GM12875 (cell line): ENCODE measurements at regions not wholly inside any gene's neighbourhood (a gene's known extent, or its start where the extent isn't known, plus 50 kb on each side); places are given as distances from the start of the nearest gene placed in this dataset.

Experiments used
- H3K4me3 ChIP-seq: one replicate; pipeline ENCODE4 v1.5.1; 2011; ENCODE audit warnings: low read depth, low read length, control low read depth
- CTCF ChIP-seq: IDR thresholded peaks from 2 replicates; pipeline ENCODE4 v1.5.1; 2011; ENCODE audit warnings: low read depth, mild to moderate bottlenecking, control low read depth, inconsistent platforms, low read length, moderate library complexity, borderline replicate concordance; ENCODE audit not compliant: insufficient read depth

DNA sequence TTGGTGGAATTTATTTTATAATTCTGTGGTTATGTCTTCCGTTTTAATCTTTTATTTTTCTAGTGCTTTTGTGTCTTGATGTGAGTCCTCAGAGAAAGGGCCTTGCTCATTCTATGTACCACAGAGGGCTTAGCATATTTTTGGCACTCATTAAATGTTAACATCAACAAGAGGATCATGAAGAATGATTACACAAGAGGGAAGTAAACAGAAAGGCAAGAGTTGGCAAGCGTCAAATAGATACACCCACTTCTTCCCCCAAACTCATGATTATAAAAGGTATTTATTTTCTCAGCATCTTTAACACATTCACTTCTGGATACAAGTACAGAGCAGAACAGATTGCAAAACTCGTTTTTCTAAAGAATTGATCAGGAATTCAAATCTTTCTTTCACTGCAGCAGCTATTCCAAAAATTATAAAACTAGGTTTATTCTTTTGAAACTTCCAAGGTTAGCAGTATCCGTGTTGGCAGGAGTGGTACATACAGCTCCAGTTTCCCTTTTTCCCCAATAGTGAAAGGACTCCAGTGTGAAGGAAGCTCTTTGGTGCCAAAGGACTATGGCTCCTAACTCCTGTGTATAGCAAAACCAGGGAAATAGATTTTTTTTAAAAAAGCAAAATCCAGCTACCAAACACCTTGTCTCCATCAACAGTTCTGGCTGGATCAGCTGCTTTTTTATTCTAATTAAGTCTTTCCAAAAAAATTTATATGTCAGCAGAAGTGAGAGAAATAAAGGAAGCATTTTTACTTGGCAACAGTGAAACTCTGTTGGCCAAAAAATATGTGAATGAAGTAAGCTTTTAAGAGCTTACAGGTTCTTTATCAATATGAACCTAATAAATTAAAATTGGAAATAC lies 221.9 kb downstream of the ADGRG6 start:
- TF ChIP-seq CTCF = no peak
- no peak overlapping the region for H3K4me3 ChIP-seq

DNA sequence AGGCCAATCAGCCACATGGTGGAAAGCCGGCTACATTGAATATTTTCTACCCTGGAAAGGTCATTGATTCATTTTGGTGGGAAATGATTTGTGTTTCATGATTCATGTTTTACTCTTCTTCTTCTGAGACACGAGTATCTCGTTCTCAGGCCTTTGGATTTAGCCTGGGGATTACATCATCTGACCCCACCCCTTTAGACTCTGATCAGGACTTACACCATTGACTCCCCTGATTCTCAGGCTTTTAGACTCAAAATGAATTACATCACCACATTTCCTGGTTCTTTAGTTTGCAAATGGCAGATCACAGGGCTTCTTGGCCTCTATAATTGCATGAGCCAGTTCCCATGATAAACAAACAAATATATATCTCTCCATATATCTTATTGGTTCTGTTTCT lies 228.8 kb downstream of the ADGRG6 start:
- TF ChIP-seq CTCF = no peak
- H3K4me3 ChIP-seq = no peak overlapping the region

DNA sequence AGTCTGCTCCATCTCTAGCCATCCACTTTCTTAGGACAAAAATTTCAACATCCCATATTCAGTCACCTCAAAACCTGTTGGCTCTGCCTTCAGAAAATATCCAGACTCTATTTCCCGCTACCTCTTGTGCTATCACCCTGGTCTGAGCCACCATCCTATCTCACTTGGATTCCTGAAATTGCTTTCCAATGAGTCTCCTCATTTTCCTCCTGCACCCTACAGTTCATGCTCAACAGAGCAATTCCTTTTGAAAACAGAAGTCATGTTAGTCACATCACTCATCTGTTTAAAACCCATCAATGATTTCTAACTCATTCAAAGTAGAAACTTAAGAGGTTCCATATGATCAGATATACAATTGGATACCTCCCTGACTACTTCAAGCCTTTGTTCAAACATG lies 229.9 kb downstream of the ADGRG6 start:
- H3K4me3 ChIP-seq = no peak overlapping the region
- no peak for TF ChIP-seq CTCF

GRCh38 chr6:142534076-142534475 lies 232.3 kb downstream of the ADGRG6 start:
- no peak for TF ChIP-seq CTCF
- no peak overlapping the region for H3K4me3 ChIP-seq

DNA sequence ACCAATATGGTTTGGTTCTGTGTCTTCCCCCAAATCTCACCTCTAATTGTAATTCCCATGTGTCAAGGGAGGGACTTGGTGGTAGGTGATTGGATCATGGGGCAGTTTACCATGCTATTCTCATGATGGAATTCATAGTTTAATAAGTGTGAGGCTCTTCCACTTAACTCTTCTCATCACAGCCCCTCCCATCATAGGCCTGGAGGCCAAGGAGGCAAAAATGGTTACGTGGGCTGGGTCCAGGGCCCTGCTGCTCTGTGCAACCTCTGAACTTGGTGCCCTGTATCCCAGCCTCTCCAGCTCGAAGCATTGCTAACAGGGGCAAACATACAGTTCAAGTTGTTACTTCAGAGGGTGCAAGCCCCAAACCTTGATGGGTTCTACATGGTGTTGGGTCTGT lies 232.7 kb downstream of the ADGRG6 start:
- TF ChIP-seq CTCF = no peak

DNA sequence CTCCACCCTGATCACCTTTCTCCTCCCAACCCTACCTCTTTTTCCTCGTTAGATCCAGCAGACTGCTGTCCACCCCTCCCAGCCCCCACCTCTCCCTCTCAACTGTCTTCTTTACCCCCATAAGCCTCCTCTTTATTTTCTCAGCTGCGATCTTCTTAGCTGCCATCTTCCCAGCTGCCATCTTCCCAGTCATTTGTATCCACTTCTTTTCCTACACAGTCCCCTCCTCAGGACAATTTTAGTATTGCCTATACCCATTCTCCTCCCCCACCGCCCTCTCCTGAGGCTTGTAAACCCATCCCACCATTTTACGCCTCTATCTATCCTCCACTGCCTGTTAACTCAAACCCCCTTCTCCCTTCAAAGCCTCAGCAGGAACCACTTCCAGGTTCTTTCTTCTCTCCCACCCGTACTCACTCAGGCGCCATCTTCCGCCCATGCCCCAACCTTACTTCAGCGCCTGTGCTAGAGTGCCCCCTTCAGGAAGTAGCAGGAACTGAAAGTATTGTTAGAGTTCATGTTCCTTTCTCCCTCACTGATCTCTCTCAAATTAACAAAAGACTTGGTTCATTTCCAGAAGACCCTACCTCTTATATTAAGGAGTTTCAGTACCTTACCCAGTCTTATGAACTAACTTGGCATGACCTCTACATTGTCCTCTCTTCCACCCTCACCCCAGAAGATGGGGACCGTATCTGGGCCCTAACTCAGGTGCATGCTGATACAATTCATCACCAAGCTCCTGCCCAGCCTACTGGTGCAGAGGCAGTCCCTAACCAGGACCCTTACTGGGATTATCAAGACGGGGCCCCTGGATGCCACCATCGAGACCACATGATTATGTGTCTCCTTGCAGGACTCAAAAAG lies 236.0 kb downstream of the ADGRG6 start:
- TF ChIP-seq CTCF = peak; percentile 52; the same call in 1 of the 2 replicates
- no peak overlapping the region for H3K4me3 ChIP-seq

More for the DNA sequence above, 232.7 kb downstream of the ADGRG6 start:
- H3K4me3 ChIP-seq = no peak overlapping the region

- no peak overlapping the region for H3K4me3 ChIP-seq
- no peak for TF ChIP-seq CTCF
These were observed 241.0 kb downstream of the ADGRG6 start for GRCh38 chr6:142542704-142543233.
